NCI-H1417 treated with DMSO at 0.1 percent for 48 hours (cell line): ENCODE measurements at regions not wholly inside any gene's neighbourhood (a gene's known extent, or its start where the extent isn't known, plus 50 kb on each side); places are given as distances from the start of the nearest gene placed in this dataset.
"Not testable (repeated sequence)": the region's sequence is repeated elsewhere in the genome, so short reads cannot be mapped to it uniquely, and the experiment has no call there.

Experiments used
- DNase-seq: peaks from one replicate; lab custom pipeline; 2025; lab: John Stamatoyannopoulos, UW

DNA sequence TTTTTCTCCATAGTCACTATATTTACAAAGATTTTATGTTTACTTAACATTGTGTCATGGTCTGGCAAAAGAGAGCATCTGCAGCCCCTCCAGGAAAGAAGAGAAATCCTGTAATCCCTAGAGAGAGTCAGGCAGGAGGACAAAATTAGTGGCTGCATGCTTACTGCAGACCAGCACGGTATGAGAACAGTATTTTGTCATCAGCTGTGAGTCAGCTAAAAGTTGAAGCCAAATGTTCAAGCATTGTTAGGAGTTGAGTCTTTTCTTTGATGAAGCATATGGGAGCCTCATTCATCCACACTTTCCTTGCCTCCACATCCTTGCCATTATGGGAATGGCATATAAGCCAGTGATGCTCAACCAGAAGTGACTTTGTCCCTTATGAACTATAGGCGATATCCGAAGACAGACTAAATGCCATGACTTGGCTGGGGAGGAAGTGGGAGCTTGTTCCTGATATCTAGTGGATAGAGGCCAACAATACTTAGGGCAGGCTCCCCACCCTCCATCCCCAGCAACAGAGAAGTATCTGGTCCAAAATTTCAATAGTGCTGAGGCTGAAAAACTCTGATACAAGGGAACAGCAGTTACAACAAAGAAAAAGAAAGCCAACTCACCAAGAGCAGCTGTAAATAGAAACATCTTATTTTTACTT is 112.0 kb upstream of the OR5AK2 start:
- no peak for DNase-seq

GRCh38 chr11:56855217-56855616 is 106.7 kb upstream of the OR9G4 start:
- no peak for DNase-seq

- no peak for DNase-seq
These were observed 103.6 kb upstream of the OR9G4 start for GRCh38 chr11:56852131-56852530.

DNA sequence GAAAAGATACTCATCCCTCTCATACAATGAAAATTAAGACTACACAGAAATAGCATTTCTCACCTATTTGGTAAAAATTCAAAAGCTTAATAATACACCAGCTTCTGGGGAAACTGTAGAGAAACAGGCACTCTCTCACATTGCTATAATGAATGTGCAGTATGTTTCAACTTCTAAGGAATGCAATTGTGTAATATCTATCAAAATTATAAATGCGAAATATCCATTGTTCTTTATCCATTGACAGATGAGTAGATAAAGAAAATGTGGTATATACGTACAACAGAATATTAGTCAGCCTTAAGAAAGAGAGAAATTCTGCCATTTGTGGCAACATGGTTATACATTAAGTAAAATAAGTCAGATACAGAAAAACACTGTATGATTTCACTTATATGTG is 101.4 kb upstream of the OR9G4 start:
- DNase-seq = no peak

GRCh38 chr11:56849250-56849649 is 100.8 kb upstream of the OR9G4 start:
- DNase-seq = no peak

DNA sequence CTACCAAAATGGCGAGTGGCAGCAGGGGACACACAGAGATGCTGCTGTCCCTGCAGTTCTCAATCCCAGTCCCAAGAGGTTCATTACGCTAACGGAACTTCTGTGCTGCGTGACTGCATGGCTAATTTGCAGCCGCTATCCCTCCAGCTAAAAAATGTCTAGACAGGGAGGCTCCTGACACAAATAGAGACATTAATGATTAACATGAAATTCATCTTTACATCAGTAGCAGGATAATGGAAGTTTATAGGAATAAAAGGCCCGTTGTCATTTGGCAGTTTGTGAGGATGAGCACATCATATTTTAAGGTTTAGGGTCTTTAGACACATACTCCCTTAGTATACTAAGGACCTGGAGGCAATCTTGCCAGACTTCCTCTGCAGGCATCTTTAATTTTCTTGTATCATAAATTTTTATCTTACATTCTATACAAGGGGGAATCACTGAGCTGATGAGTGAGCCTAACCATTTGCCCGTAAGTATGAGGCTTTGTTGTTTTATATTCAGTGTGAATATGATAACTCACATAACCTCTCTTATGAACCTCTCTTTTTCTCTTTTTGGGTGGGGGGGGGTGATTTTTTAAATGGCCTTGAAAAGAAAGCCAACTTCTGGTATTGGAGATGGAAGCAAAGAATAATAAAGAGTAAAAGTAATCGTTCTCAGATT is 99.8 kb upstream of the OR9G4 start:
- DNase-seq = no peak

GRCh38 chr11:56846631-56847576 is 98.4 kb upstream of the OR9G4 start:
- DNase-seq = no peak

- no peak for DNase-seq
These were observed 96.7 kb upstream of the OR9G4 start for GRCh38 chr11:56845121-56845732.

GRCh38 chr11:56843816-56844215 is 95.3 kb upstream of the OR9G4 start:
- DNase-seq = no peak

- DNase-seq = no peak
These were observed 94.6 kb upstream of the OR9G4 start for GRCh38 chr11:56842814-56843794.

DNA sequence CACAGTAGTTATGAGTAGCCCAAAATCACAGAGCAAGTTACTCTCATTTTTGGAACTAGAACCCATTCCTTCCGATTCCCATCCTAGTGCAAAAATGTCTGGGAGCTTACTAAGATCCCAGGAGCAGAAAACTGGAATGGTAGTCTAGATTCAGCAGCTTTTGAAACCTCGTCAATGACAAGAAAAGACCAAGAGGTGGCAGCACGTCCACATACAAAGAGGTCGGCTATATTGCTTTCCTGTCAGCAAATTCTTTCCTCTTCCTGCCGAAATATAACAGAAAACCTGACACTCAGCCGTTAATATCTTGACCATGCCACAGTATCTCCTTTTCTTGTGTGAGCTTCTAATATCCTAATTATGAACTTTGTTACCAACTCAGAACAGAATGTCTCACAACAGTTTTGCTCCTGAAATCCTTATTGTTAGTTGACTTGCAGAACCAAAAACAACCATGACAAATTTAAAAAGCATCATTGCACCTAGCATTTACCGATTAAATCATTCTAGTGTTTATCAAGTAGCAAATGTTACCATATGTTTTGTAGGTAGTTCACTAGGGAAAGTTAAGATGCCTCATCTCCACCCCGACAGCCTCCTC is 92.8 kb upstream of the OR9G4 start:
- DNase-seq = peak; percentile 2

DNA sequence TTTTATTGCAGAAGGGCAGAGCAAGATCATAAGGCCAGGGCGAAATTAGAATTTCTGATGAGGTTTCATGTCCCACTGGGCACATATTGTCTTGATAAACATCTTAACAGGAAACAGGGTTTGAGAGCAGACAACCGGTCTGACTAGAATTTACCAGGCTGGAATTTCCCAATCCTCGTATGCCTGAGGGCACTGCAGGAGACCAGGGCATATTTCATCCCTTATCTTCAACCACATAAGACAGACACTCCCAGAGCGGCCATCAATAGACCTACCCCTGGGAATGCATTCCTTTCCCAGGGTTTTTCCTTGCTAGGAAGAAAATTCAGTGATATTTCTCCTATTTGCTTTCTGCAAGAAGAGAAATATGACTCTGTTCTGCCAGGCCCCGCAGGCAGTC is 78.9 kb upstream of the OR9G4 start:
- DNase-seq = not testable (repeated sequence)

GRCh38 chr11:56819916-56820315 is 71.4 kb upstream of the OR9G4 start:
- no peak for DNase-seq

DNA sequence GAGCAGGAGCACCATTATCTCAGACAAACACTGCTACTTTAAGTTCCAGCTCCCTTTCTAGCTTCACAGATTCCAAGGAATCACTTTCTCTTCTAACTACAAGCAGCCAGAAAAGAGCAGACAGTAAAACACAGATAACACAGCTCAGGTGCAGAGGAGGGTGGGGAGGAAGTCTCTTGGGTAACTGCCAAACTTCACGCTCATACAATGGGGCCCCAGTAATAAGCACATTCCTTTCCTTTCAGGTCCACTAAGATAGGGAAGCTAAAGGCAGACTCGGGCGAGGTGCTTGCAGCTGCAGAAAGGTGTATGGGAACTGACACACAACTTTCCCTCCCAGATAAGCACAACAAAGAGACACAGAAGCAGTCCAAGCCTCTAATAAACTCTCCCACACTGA is 69.2 kb upstream of the OR9G4 start:
- DNase-seq = no peak

- no peak for DNase-seq
These were observed 67.8 kb upstream of the OR9G4 start for GRCh38 chr11:56816259-56816658.

DNA sequence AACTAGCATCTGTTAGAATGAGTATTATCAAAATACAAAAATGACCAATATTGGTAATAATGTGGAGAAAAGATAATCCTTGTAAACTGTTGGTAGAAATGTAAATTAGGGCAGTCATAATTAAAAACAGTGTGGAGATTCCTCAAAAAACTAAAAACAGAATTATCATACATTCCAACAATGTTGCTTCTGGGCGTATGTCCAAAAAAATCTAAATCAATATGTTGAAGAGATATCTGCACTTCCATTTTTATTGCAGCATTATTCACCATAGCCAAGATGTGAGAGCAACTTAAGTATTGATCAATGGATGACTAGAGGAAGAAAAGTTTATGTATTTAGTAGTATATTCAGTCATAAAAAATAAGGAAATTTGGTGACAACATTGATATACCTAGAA is 59.8 kb upstream of the OR9G4 start:
- DNase-seq = no peak

- DNase-seq = no peak
These were observed 51.3 kb upstream of the OR9G4 start for GRCh38 chr11:56799691-56800210.
